Putamen (tissue), 1 donor: ENCODE measurements at regions not wholly inside any gene's neighbourhood (a gene's known extent, or its start where the extent isn't known, plus 50 kb on each side); places are given as distances from the start of the nearest gene placed in this dataset.
A peak's percentile ranks its signal among the peaks of the same experiment; 100 is the strongest.

ENCODE experiments used
- DNase-seq: peaks from one replicate; pipeline ENCODE4 v3.0.0-alpha.2; 2016; ENCODE audit warnings: low spot score

- DNase-seq = no peak
Observed at GRCh38 chr12:84601483-84601882, 311.1 kb downstream of the SLC6A15 start.

- peak; percentile 2 for DNase-seq
Observed at GRCh38 chr12:84599539-84599938, 313.1 kb downstream of the SLC6A15 start.

GRCh38 chr12:84596266-84596665, 316.3 kb downstream of the SLC6A15 start:
- DNase-seq = no peak

- no peak for DNase-seq
Observed at GRCh38 chr12:84594157-84594556, 318.4 kb downstream of the SLC6A15 start.

GRCh38 chr12:84585776-84586395, 326.7 kb downstream of the SLC6A15 start:
- DNase-seq = no peak

- DNase-seq = no peak
Observed at GRCh38 chr12:84572196-84572595, 340.4 kb downstream of the SLC6A15 start.

- no peak for DNase-seq
Observed at GRCh38 chr12:84562331-84562730, 350.3 kb downstream of the SLC6A15 start.

- no peak for DNase-seq
Observed at GRCh38 chr12:84561351-84561750, 351.2 kb downstream of the SLC6A15 start.

- DNase-seq = no peak
Observed at GRCh38 chr12:84554199-84554723, 358.3 kb downstream of the SLC6A15 start.

- DNase-seq = no peak
Observed at GRCh38 chr12:84553331-84554117, 359.1 kb downstream of the SLC6A15 start.

- DNase-seq = no peak
Observed at GRCh38 chr12:84551373-84551772, 361.2 kb downstream of the SLC6A15 start.

GRCh38 chr12:84550518-84550917, 362.1 kb downstream of the SLC6A15 start:
- no peak for DNase-seq

GRCh38 chr12:84542289-84542688, 370.3 kb downstream of the SLC6A15 start:
- DNase-seq = no peak

- no peak for DNase-seq
Observed at GRCh38 chr12:84537666-84538065, 374.9 kb downstream of the SLC6A15 start.

- DNase-seq = no peak
Observed at GRCh38 chr12:84512751-84513150, 399.8 kb downstream of the SLC6A15 start.

- DNase-seq = no peak
Observed at GRCh38 chr12:84508851-84509260, 403.7 kb downstream of the SLC6A15 start.

GRCh38 chr12:84507956-84508850, 404.4 kb downstream of the SLC6A15 start:
- no peak for DNase-seq

GRCh38 chr12:84506282-84506681, 406.3 kb downstream of the SLC6A15 start:
- no peak for DNase-seq

- peak; percentile 52 for DNase-seq
Observed at GRCh38 chr12:84502907-84503787, 409.5 kb downstream of the SLC6A15 start.

- no peak for DNase-seq
Observed at GRCh38 chr12:84502180-84502860, 410.3 kb downstream of the SLC6A15 start.

- DNase-seq = no peak
Observed at GRCh38 chr12:84497819-84498218, 414.8 kb downstream of the SLC6A15 start.
